Ovary (tissue), 7 donors: ENCODE measurements at regions not wholly inside any gene's neighbourhood (a gene's known extent, or its start where the extent isn't known, plus 50 kb on each side); places are given as distances from the start of the nearest gene placed in this dataset.

ENCODE experiments used
- DNase-seq, 5 donors: peaks; one replicate each; pipeline ENCODE4 v3.0.0-alpha.2; 2019 to 2020
- H3K27ac ChIP-seq, 2 donors: fragments of 200-600 bp; one replicate each; pipeline versions ENCODE4 v1.5.1 to v1.8.0; 2019 to 2022
- H3K27me3 ChIP-seq: fragments of 200-600 bp; one replicate; pipeline ENCODE4 v1.8.0; 2022
- H3K36me3 ChIP-seq: fragments of 200-600 bp; sonication (generic); one replicate; pipeline ENCODE4 v1.5.1; 2019
- H3K4me1 ChIP-seq: one replicate; pipeline ENCODE4 v1.8.1; 2013; ENCODE audit warnings: mild to moderate bottlenecking, moderate library complexity; ENCODE audit not compliant: insufficient read depth
- H3K4me3 ChIP-seq: fragments of 200-600 bp; sonication (generic); one replicate; pipeline ENCODE4 v1.5.1; 2017
- H3K9me3 ChIP-seq, 2 donors: fragments of 200-600 bp in 1 of 2; sonication (generic) in 1 of 2; one replicate each; pipeline versions ENCODE4 v1.5.1 to v1.8.1; 2013 to 2019; ENCODE audit warnings: mild to moderate bottlenecking in 1 of 2, moderate library complexity in 1 of 2
- EP300 ChIP-seq: sonication (generic); formaldehyde crosslinking; IDR thresholded peaks from one replicate; pipeline ENCODE4 v1.6.1; 2017; ENCODE audit warnings: antibody characterized with exemption
- POLR2A ChIP-seq: fragments of 450-650 bp; IDR thresholded peaks from one replicate; pipeline ENCODE4 v1.6.1; 2017; ENCODE audit warnings: antibody characterized with exemption, mild to moderate bottlenecking, moderate library complexity
- WGBS, 3 donors: extraction: QIAGEN DNeasy Blood & Tissue Kit in 1 of 3; methylation state at CpG; one replicate each; pipeline versions ENCODE4 v1.1.5 to v1.1.7; 2013 to 2017; 5-methylcytosine and 5-hydroxymethylcytosine counted together
- intact Hi-C, 4 donors: fragments of 100-400 bp; cut with DNase I; formaldehyde crosslinking; loops; one replicate each; pipeline versions ENCODE4 v1.11.0 to v1.15.1; 2022 to 2023
- TF ChIP-seq, protein P1 (sequence below), 3 donors: fragments of 450-650 bp in 2 of 3; fragments of 200-600 bp in 1 of 3; IDR thresholded peaks; one replicate each; pipeline versions ENCODE4 v1.5.1 to v1.8.0; 2016 to 2022; ENCODE audit warnings: antibody characterized with exemption in 3 of 3, mild to moderate bottlenecking in 1 of 3
- donor health status: DM: no; HTN: no; CAD: no; lungs with moderate emphysema.
- donor health status: DM: no; HTN: no; CAD: no.
- donor health status: Bipolar disorder and iron deficiency.
- donor health status: DM: no; HTN: no; CAD: no.
- donor health status: DM: yes; HTN: yes; CAD: no.

- intact Hi-C loops: no loop called here
- Histone ChIP-seq H3K27me3 (no peaks in the 10 kb centered on the region), H3K36me3 (no peaks in the 10 kb centered on the region), H3K27ac (no peak overlapping the region), H3K4me3 (no peak overlapping the region), H3K9me3 (peaks cover 0 to 6% of the 10 kb centered on the region in 2 donors), H3K4me1 (no peaks in the 10 kb centered on the region)
- WGBS, 3 donors: 36 to 63% (median 39%) methylated on average over 41 of the region's 41 CpGs
- no peak for DNase-seq
- TF ChIP-seq, protein P1, sequence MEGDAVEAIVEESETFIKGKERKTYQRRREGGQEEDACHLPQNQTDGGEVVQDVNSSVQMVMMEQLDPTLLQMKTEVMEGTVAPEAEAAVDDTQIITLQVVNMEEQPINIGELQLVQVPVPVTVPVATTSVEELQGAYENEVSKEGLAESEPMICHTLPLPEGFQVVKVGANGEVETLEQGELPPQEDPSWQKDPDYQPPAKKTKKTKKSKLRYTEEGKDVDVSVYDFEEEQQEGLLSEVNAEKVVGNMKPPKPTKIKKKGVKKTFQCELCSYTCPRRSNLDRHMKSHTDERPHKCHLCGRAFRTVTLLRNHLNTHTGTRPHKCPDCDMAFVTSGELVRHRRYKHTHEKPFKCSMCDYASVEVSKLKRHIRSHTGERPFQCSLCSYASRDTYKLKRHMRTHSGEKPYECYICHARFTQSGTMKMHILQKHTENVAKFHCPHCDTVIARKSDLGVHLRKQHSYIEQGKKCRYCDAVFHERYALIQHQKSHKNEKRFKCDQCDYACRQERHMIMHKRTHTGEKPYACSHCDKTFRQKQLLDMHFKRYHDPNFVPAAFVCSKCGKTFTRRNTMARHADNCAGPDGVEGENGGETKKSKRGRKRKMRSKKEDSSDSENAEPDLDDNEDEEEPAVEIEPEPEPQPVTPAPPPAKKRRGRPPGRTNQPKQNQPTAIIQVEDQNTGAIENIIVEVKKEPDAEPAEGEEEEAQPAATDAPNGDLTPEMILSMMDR (IDR thresholded peaks at IDR 0.05): no peak
- TF ChIP-seq EP300: no peak
- TF ChIP-seq POLR2A: no peak
Observed at GRCh38 chr11:129618046-129618569, 197.5 kb upstream of the TMEM45B start.

- Histone ChIP-seq H3K4me1 (no peaks in the 10 kb centered on the region), H3K9me3 (peaks cover 0 to 6% of the 10 kb centered on the region in 2 donors), H3K27ac (no peak overlapping the region), H3K27me3 (no peaks in the 10 kb centered on the region), H3K4me3 (no peak overlapping the region), H3K36me3 (no peaks in the 10 kb centered on the region)
- intact Hi-C loops: no loop called here
- no peak for DNase-seq
- no peak for TF ChIP-seq POLR2A
- no peak for TF ChIP-seq EP300
- TF ChIP-seq, protein P1 (IDR thresholded peaks at IDR 0.05): no peak
- 79 to 87% (median 81%) methylated on average over 12 of the region's 12 CpGs for WGBS, 3 donors
Observed at GRCh38 chr11:129620237-129621104, 195.2 kb upstream of the TMEM45B start.

GRCh38 chr11:129625930-129626329 is 189.7 kb upstream of the TMEM45B start:
- 69 to 76% (median 74%) methylated on average over 6 of the region's 6 CpGs for WGBS, 3 donors
- Histone ChIP-seq H3K36me3 (no peaks in the 10 kb centered on the region), H3K4me1 (no peaks in the 10 kb centered on the region), H3K27ac (no peak overlapping the region), H3K4me3 (no peak overlapping the region), H3K9me3 (no peaks in the 10 kb centered on the region), H3K27me3 (no peaks in the 10 kb centered on the region)
- DNase-seq: no peak
- intact Hi-C loops: no loop called here
- TF ChIP-seq EP300: no peak
- TF ChIP-seq, protein P1 (IDR thresholded peaks at IDR 0.05): no peak
- TF ChIP-seq POLR2A: no peak

DNA sequence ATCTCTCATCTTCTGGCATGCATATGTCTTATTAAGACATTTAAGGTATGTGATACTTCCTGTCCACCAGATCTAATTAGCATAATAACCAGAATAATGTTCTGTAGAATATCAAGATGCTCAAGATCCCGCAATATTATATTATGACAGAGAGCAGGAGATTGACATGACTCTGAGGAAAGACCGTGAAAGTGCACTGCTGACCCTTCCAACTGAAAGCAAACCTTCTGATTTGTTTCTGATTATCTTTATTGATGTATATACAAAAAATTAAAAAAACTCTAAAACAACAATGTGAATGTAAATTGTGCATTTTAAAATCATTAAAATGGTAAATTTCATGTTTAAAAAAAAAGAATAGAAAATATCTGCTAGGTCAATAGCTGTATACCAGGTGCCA is 184.4 kb upstream of the TMEM45B start:
- intact Hi-C loops: no loop called here
- 79 to 88% (median 81%) methylated on average over 2 of the region's 2 CpGs for WGBS, 3 donors

More for the DNA sequence above, 184.4 kb upstream of the TMEM45B start:
- no peak overlapping the region for H3K4me3 ChIP-seq
- H3K27ac ChIP-seq: no peak overlapping the region
- TF ChIP-seq, protein P1 (IDR thresholded peaks at IDR 0.05): no peak
- no peak for TF ChIP-seq POLR2A
- no peak for TF ChIP-seq EP300
- no peaks in the 10 kb centered on the region for H3K27me3 ChIP-seq
- H3K9me3 ChIP-seq: no peaks in the 10 kb centered on the region
- no peak for DNase-seq
- no peaks in the 10 kb centered on the region for H3K4me1 ChIP-seq
- no peaks in the 10 kb centered on the region for H3K36me3 ChIP-seq
